Panc1 (cell line): ENCODE measurements at regions not wholly inside any gene's neighbourhood (a gene's known extent, or its start where the extent isn't known, plus 50 kb on each side); places are given as distances from the start of the nearest gene placed in this dataset.

Source experiments
- CTCF ChIP-seq: fragments of 450-650 bp; IDR thresholded peaks from 2 replicates; pipeline ENCODE4 v1.5.1; 2017; ENCODE audit warnings: mild to moderate bottlenecking
- POLR2AphosphoS5 ChIP-seq: IDR thresholded peaks from 2 replicates; pipeline ENCODE4 v1.6.1; 2012; ENCODE audit warnings: mild to moderate bottlenecking, low read depth, low read length, moderate library complexity

- TF ChIP-seq CTCF (no peak), POLR2AphosphoS5 (no peak)
Observed at GRCh38 chr12:127811988-127812387, 455.0 kb upstream of the TMEM132C start.
